Panc1 (cell line): ENCODE measurements at regions not wholly inside any gene's neighbourhood (a gene's known extent, or its start where the extent isn't known, plus 50 kb on each side); places are given as distances from the start of the nearest gene placed in this dataset.

Experiments used
- ATAC-seq: fragments of 200-7000 bp; cut with Tn5 transposase; 2 replicates; pipeline ENCODE4 v1.9.1; 2020; ENCODE audit warnings: mild to moderate bottlenecking, moderate library complexity
- BruUV-seq: library from RNA; stranded (reverse); fragments of 400-500 nt; replicated peaks from 2 replicates; lab custom pipeline; 2021; lab: Mats Ljungman, UMichigan
- CTCF ChIA-PET: fragments of 300-600 bp; sonication (Branson Sonifier 250); formaldehyde crosslinking; loops from one replicate; lab custom pipeline; 2022; ENCODE audit warnings: antibody characterized with exemption; lab: Charles Lee
- POLR2A ChIA-PET: fragments of 300-600 bp; sonication (Branson Sonifier 250); formaldehyde crosslinking; loops from one replicate; lab custom pipeline; 2022; ENCODE audit warnings: antibody characterized with exemption; lab: Charles Lee
- DNase-seq: peaks from one replicate; pipeline ENCODE4 v3.0.0-alpha.2; 2010; ENCODE audit warnings: low read depth, low spot score
- H3K27ac ChIP-seq: 2 replicates; pipeline ENCODE4 v1.5.1; 2011; ENCODE audit warnings: mild to moderate bottlenecking, low read length, inconsistent platforms
- H3K27me3 ChIP-seq: fragments of 200-500 bp; sonication (Bioruptor generic); 2 replicates; pipeline ENCODE4 v1.6.0; 2014; ENCODE audit warnings: low read length, inconsistent platforms; ENCODE audit not compliant: control insufficient read depth, insufficient read depth
- H3K36me3 ChIP-seq: fragments of 200-500 bp; sonication (Bioruptor generic); 2 replicates; pipeline ENCODE4 v1.5.1; 2014; ENCODE audit warnings: inconsistent platforms, mild to moderate bottlenecking, low read length, moderate library complexity; ENCODE audit not compliant: control insufficient read depth, insufficient read depth
- H3K4me1 ChIP-seq: 2 replicates; pipeline ENCODE4 v1.5.1; 2011; ENCODE audit warnings: inconsistent platforms, mild to moderate bottlenecking, low read length, moderate library complexity; ENCODE audit not compliant: control insufficient read depth, insufficient read depth
- H3K4me3 ChIP-seq, 2 experiments: 2 replicates each; pipeline ENCODE4 v1.5.1; 2011 to 2012; ENCODE audit warnings: low read depth in 2 of 2, low read length in 2 of 2, mild to moderate bottlenecking in 2 of 2, inconsistent platforms in 1 of 2, moderate library complexity in 1 of 2
- H3K9me3 ChIP-seq: fragments of 200-500 bp; sonication (Bioruptor generic); 2 replicates; pipeline ENCODE4 v1.5.1; 2014; ENCODE audit warnings: low read depth, mild to moderate bottlenecking, inconsistent platforms, low read length, moderate library complexity; ENCODE audit not compliant: control insufficient read depth, insufficient read depth
- CTCF ChIP-seq: fragments of 450-650 bp; IDR thresholded peaks from 2 replicates; pipeline ENCODE4 v1.5.1; 2017; ENCODE audit warnings: mild to moderate bottlenecking
- POLR2AphosphoS5 ChIP-seq: IDR thresholded peaks from 2 replicates; pipeline ENCODE4 v1.6.1; 2012; ENCODE audit warnings: mild to moderate bottlenecking, low read depth, low read length, moderate library complexity
- REST ChIP-seq, 2 experiments: IDR thresholded peaks; 2 replicates each; pipeline ENCODE4 v1.6.1; 2011 to 2012; ENCODE audit warnings: low read depth in 2 of 2, control low read depth in 1 of 2, low read length in 1 of 2, mild to moderate bottlenecking in 1 of 2, moderate library complexity in 1 of 2; ENCODE audit not compliant: insufficient read depth in 1 of 2
- SIN3A ChIP-seq: IDR thresholded peaks from 2 replicates; pipeline ENCODE4 v1.6.1; 2012; ENCODE audit warnings: low read depth, mild to moderate bottlenecking, low read length, moderate library complexity, borderline replicate concordance; ENCODE audit not compliant: insufficient read depth
- TCF7L2 ChIP-seq: IDR thresholded peaks from 2 replicates; pipeline ENCODE4 v1.6.1; 2011; ENCODE audit warnings: mild to moderate bottlenecking, low read depth, low read length, inconsistent platforms
- in situ Hi-C: cut with HindIII; loops from 2 replicates; pipeline ENCODE4 v1.10.0; 2016; ENCODE audit warnings: low sequenced_read_pairs, low pct_unique_long_range_greater_than_20kb
- intact Hi-C: fragments of 100-400 bp; cut with micrococcal nuclease; formaldehyde crosslinking; loops from one replicate; pipeline ENCODE4 v1.10.0; 2022; ENCODE audit not compliant: unreplicated experiment

GRCh38 chr7:109864230-109864629 lies 1226.7 kb upstream of the LRRN3 start:
- TF ChIP-seq POLR2AphosphoS5 (no peak), TCF7L2 (no peak), SIN3A (no peak), REST (IDR thresholded peaks at IDR 0.05; ENCODE audit: insufficient read depth in 1 of 2, low read depth in 2 of 2, low read length in 1 of 2) (no peak), CTCF (no peak)
- Histone ChIP-seq H3K4me3 (no peak overlapping the region), H3K36me3 (no peaks in the 10 kb centered on the region), H3K9me3 (no peaks in the 10 kb centered on the region), H3K4me1 (no peaks in the 10 kb centered on the region), H3K27me3 (no peaks in the 10 kb centered on the region), H3K27ac (no peak overlapping the region)
- intact Hi-C loops (no loop called here), in situ Hi-C loops (no loop called here)
- ChIA-PET POLR2A (no interaction called here), CTCF (no interaction called here)
- DNase-seq = no peak
- no peak for ATAC-seq
- BruUV-seq = no TSS peak

GRCh38 chr7:109868215-109868860 lies 1222.6 kb upstream of the LRRN3 start:
- no TSS peak for BruUV-seq
- ATAC-seq = no peak
- CTCF ChIA-PET = no interaction called here

More at GRCh38 chr7:109868215-109868860, 1222.6 kb upstream of the LRRN3 start:
- no peak for TF ChIP-seq SIN3A
- no peak for TF ChIP-seq CTCF
- Histone ChIP-seq H3K9me3 (no peaks in the 10 kb centered on the region), H3K4me1 (no peaks in the 10 kb centered on the region), H3K4me3 (no peak overlapping the region), H3K36me3 (no peaks in the 10 kb centered on the region), H3K27ac (no peak overlapping the region), H3K27me3 (no peaks in the 10 kb centered on the region)
- intact Hi-C loops (no loop called here), in situ Hi-C loops (no loop called here)
- POLR2A ChIA-PET = no interaction called here
- no peak for DNase-seq
